ENCODE measurements at regions not wholly inside any gene's neighbourhood (a gene's known extent, or its start where the extent isn't known, plus 50 kb on each side); places are given as distances from the start of the nearest gene placed in this dataset.
"Not testable (repeated sequence)": the region's sequence is repeated elsewhere in the genome, so short reads cannot be mapped to it uniquely, and the experiment has no call there.

- DNase-seq (ENCODE audit: low spot score) (no peak), ATAC-seq (ENCODE audit: low FRiP score) (no peak)
- TF ChIP-seq CTCF (IDR thresholded peaks at IDR 0.05) = no peak
Measured at GRCh38 chrX:18034945-18035344, 173.8 kb upstream of the RAI2 start.

- ATAC-seq (ENCODE audit: low FRiP score) (no peak), DNase-seq (ENCODE audit: low spot score) (no peak)
- no peak for TF ChIP-seq CTCF (IDR thresholded peaks at IDR 0.05)
Measured at GRCh38 chrX:18034504-18034903, 173.4 kb upstream of the RAI2 start.

- TF ChIP-seq CTCF (IDR thresholded peaks at IDR 0.05) = no peak
- DNase-seq (ENCODE audit: low spot score) = no peak
- no peak for ATAC-seq (ENCODE audit: low FRiP score)
Measured at GRCh38 chrX:18032486-18033221, 171.6 kb upstream of the RAI2 start.

GRCh38 chrX:18031726-18032375 lies 170.8 kb upstream of the RAI2 start:
- TF ChIP-seq CTCF (IDR thresholded peaks at IDR 0.05) = no peak
- no peak for DNase-seq (ENCODE audit: low spot score)
- no peak for ATAC-seq (ENCODE audit: low FRiP score)

GRCh38 chrX:18030656-18031055 lies 169.6 kb upstream of the RAI2 start:
- not testable (repeated sequence) for ATAC-seq (ENCODE audit: low FRiP score); DNase-seq (ENCODE audit: low spot score)

- ATAC-seq (ENCODE audit: low FRiP score) (peak; percentile 70), DNase-seq (ENCODE audit: low spot score) (no peak)
- no peak for TF ChIP-seq CTCF (IDR thresholded peaks at IDR 0.05)
Measured at GRCh38 chrX:18026166-18026565, 165.1 kb upstream of the RAI2 start.

GRCh38 chrX:18017411-18017810 lies 156.3 kb upstream of the RAI2 start:
- ATAC-seq (ENCODE audit: low FRiP score) (no peak), DNase-seq (ENCODE audit: low spot score) (no peak)
- TF ChIP-seq CTCF (IDR thresholded peaks at IDR 0.05) = no peak

Data from omental fat pad (tissue), 3 donors.